ENCODE measurements at regions not wholly inside any gene's neighbourhood (a gene's known extent, or its start where the extent isn't known, plus 50 kb on each side); places are given as distances from the start of the nearest gene placed in this dataset.
"Not testable (repeated sequence)": the region's sequence is repeated elsewhere in the genome, so short reads cannot be mapped to it uniquely, and the experiment has no call there.

- Histone ChIP-seq H3K4me1 (ENCODE audit: insufficient read depth, low read length) (no peaks in the 10 kb centered on the region), H3K4me3 (ENCODE audit: low read length) (no peak overlapping the region), H3K9me3 (ENCODE audit: low read depth, low read length) (no peaks in the 10 kb centered on the region), H3K27me3 (ENCODE audit: insufficient read depth, low read length) (no peaks in the 10 kb centered on the region)
Observed at GRCh38 chr1:194618101-194618500, 1431.7 kb upstream of the B3GALT2 start.

GRCh38 chr1:194617272-194617671 lies 1430.9 kb upstream of the B3GALT2 start:
- H3K4me1 ChIP-seq (ENCODE audit: insufficient read depth, low read length); H3K9me3 ChIP-seq (ENCODE audit: low read depth, low read length); H3K27me3 ChIP-seq (ENCODE audit: insufficient read depth, low read length); H3K4me3 ChIP-seq (ENCODE audit: low read length): not testable (repeated sequence)

DNA sequence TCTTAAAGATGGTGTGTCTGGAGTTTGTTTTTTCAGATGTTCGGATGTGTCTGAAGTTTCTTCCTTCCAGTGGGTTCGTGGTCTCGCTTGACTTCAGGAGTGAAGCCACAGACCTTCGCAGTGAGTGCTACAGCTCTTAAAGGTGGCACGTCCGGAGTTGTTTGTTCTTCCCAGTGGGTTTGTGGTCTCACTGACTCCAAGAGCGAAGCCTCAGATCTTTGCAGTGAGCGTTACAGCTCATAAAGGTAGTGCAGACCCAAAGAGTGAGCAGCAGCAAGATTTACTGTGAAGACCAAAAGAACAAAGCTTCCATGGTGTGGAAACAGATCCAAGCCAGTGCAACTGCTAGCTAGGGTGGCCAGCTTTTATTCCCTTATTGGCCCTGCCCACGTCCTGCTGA lies 1430.4 kb upstream of the B3GALT2 start:
- H3K27me3 ChIP-seq (ENCODE audit: insufficient read depth, low read length): no peaks in the 10 kb centered on the region
- H3K9me3 ChIP-seq (ENCODE audit: low read depth, low read length): no peaks in the 10 kb centered on the region
- H3K4me1 ChIP-seq (ENCODE audit: insufficient read depth, low read length): no peaks in the 10 kb centered on the region
- no peak overlapping the region for H3K4me3 ChIP-seq (ENCODE audit: low read length)

DNA sequence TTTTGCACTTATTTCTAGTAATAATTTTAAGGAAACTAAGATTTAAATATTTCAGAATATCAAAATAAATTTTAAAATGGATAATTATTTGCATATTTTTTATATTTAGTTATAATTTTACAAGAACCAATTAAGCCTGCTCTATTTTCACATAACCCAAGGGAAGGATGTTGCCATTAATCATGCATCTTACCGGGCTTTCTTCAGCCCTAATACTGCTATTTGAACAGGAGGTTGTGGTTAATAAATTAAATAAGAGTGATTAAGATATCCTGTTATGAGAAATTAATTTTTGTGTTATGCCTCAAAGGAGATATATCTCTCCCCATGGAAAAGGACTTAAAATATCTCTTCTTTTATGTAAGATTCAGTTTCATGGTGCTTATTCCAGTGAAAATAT lies 1415.8 kb upstream of the B3GALT2 start:
- H3K4me1 ChIP-seq (ENCODE audit: insufficient read depth, low read length): no peaks in the 10 kb centered on the region
- H3K27me3 ChIP-seq (ENCODE audit: insufficient read depth, low read length): no peaks in the 10 kb centered on the region
- H3K9me3 ChIP-seq (ENCODE audit: low read depth, low read length): no peaks in the 10 kb centered on the region
- no peak overlapping the region for H3K4me3 ChIP-seq (ENCODE audit: low read length)

DNA sequence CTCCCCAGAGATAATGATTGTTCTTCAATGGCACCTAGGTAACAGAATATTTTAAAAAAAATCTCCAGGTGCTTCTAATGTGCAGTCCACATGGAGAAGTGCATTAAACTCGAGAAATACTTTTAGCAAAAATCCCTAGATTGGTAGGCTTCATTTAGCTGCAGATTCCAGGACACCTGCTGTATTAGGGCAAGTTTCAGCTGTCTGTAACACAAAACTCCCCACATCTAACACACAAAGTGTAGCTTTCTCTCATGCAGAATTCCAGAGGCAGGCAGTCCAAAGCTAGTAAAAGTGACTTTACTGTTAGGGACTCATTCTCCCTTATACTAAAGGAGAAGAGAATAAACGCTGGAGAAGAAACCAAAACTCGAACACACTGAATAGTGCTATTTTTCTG lies 1414.3 kb upstream of the B3GALT2 start:
- no peaks in the 10 kb centered on the region for H3K9me3 ChIP-seq (ENCODE audit: low read depth, low read length)
- no peak overlapping the region for H3K4me3 ChIP-seq (ENCODE audit: low read length)
- no peaks in the 10 kb centered on the region for H3K27me3 ChIP-seq (ENCODE audit: insufficient read depth, low read length)
- no peaks in the 10 kb centered on the region for H3K4me1 ChIP-seq (ENCODE audit: insufficient read depth, low read length)

DNA sequence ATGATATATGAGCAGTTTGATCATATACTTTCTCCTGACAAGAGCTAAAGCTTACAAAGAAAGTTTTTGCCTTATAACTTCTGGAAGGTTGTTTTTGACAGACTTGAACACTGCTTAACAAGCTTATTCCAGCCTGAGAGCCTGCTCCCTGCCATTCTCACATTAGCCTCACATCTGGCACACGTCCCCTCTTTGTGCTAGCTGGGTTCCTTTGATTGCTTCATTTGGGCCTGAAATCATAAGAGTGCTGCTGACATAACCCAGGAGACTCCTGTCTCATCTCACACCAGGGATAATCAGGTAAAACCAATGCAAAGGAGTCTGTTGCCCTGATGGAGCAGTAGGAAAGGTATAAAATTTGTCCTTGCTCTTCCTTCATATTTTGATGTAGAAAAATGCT lies 1411.7 kb upstream of the B3GALT2 start:
- Histone ChIP-seq H3K4me3 (ENCODE audit: low read length) (no peak overlapping the region), H3K27me3 (ENCODE audit: insufficient read depth, low read length) (no peaks in the 10 kb centered on the region), H3K4me1 (ENCODE audit: insufficient read depth, low read length) (no peaks in the 10 kb centered on the region), H3K9me3 (ENCODE audit: low read depth, low read length) (peaks cover 2% of the 10 kb centered on the region)

DNA sequence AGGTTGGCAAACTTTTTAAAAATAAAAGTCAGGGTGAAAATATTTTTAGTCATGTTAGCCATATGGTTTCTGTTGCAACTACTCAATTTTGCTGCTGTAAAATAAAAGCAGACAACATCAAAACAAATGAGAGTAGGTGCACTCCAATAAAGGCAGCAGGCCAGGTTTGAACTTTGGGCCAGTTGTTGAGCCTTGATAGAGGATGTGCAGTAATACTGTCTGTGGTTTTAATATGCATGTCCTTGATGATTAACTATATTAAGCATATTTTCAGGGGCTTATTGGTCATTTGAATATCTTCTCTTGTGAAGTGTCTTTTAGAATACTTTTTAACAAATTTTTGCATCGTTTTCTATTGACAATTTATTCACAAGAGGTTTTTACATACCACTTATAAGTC lies 1399.9 kb upstream of the B3GALT2 start:
- peaks cover 10% of the 10 kb centered on the region for H3K9me3 ChIP-seq (ENCODE audit: low read depth, low read length)

DNA sequence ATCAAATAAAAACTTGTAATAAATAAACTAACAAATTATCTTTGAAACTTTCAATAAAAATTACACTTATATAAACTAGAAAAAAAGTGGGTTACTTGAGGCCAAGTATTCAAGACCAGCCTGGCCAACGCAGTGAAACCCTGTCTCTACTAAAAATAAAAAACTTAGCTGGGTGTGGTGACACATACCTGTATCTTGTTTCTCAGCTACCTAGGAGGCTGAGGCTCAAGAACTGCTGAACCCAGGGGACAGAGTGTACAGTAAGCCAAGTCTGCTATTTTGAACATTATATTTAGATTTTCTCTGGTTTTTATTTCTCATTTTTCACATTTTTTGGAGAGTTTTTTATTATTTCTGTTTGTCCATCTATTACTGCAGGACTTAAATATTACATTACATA lies 1397.6 kb upstream of the B3GALT2 start:
- Histone ChIP-seq H3K4me3 (ENCODE audit: low read length) (no peak overlapping the region), H3K27me3 (ENCODE audit: insufficient read depth, low read length) (no peaks in the 10 kb centered on the region), H3K9me3 (ENCODE audit: low read depth, low read length) (peaks cover 5% of the 10 kb centered on the region), H3K4me1 (ENCODE audit: insufficient read depth, low read length) (no peaks in the 10 kb centered on the region)

More for the DNA sequence above, 1399.9 kb upstream of the B3GALT2 start:
- Histone ChIP-seq H3K27me3 (ENCODE audit: insufficient read depth, low read length) (no peaks in the 10 kb centered on the region), H3K4me3 (ENCODE audit: low read length) (no peak overlapping the region), H3K4me1 (ENCODE audit: insufficient read depth, low read length) (no peaks in the 10 kb centered on the region)

DNA sequence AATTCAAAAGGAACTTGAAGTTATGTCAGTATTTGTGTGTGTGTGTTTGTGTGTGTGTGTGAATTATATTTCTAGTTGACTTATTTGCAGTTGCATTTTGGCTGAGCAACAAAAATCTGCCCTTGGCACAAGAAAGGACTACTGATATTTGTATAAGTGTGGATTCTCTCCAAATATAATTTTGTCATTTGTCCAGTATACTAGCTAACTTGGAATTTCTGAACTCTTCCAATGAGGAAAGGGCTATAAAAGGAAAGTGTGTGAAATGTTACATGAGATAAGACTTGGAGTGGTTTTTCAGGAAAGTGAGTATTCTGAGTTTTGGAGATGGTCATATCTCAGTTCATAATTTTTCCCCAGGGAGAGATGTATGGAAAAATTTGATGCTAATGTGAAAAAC lies 1384.1 kb upstream of the B3GALT2 start:
- H3K27me3 ChIP-seq (ENCODE audit: insufficient read depth, low read length): no peaks in the 10 kb centered on the region
- H3K4me3 ChIP-seq (ENCODE audit: low read length): no peak overlapping the region
- no peaks in the 10 kb centered on the region for H3K4me1 ChIP-seq (ENCODE audit: insufficient read depth, low read length)
- no peaks in the 10 kb centered on the region for H3K9me3 ChIP-seq (ENCODE audit: low read depth, low read length)

DNA sequence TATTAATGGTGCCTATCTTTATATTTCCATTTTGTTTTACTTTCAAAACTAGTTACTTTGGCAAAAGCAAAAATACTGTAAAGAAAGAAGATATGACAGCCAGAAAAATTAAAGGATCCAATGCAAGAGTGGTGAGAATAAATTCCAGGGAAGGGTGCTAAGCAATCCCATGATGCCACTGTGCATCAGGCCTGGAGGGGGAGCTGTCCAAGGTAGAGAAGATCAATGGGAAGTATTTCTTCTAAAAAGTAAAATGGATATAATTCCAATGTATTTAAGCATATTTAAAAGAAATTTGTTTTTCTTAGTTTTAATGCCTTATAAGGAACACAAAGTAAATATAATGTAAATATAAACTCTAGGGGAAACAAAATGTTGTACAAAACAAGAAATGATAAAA lies 1382.2 kb upstream of the B3GALT2 start:
- no peaks in the 10 kb centered on the region for H3K9me3 ChIP-seq (ENCODE audit: low read depth, low read length)
- H3K4me3 ChIP-seq (ENCODE audit: low read length): no peak overlapping the region
- no peaks in the 10 kb centered on the region for H3K4me1 ChIP-seq (ENCODE audit: insufficient read depth, low read length)
- no peaks in the 10 kb centered on the region for H3K27me3 ChIP-seq (ENCODE audit: insufficient read depth, low read length)

DNA sequence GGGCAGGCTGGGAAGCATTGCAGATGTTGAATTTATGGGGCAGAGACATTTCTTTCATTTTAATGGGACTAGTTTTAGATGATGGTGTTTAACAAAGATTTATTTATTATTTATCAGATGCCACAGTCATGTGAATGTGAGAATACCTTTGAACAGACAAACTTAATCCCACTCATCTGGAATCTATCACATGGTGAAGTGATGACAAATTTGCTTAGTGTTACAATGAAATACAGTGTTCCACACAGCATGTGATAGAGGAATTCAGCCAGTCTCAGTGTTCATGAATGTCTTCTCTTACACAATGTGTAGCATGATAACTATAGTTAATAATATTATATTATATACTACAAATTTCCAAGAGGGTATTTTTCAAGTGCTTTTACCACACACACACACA lies 1361.7 kb upstream of the B3GALT2 start:
- Histone ChIP-seq H3K27me3 (ENCODE audit: insufficient read depth, low read length) (no peaks in the 10 kb centered on the region), H3K4me1 (ENCODE audit: insufficient read depth, low read length) (no peaks in the 10 kb centered on the region)

DNA sequence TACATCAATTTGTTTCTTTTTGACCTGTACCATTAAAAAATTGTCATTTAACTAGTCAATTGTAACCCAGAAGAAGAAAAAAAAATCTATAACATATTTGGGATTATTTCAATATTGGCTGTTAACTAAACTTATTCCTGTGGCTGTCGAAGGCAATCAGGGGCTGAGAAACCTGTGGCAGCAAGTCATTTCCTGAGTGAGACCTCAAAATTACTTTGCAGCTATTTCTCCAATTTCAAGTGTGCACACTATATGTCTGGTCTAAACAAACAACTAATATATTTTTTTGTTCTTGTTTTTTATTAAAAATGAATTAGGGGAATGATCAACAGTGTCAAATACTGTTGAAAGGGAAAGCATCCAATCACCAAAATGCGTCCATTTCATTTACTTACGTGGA lies 1357.6 kb upstream of the B3GALT2 start:
- Histone ChIP-seq H3K4me1 (ENCODE audit: insufficient read depth, low read length) (no peaks in the 10 kb centered on the region), H3K9me3 (ENCODE audit: low read depth, low read length) (no peaks in the 10 kb centered on the region), H3K4me3 (ENCODE audit: low read length) (no peak overlapping the region), H3K27me3 (ENCODE audit: insufficient read depth, low read length) (no peaks in the 10 kb centered on the region)

More for the DNA sequence above, 1361.7 kb upstream of the B3GALT2 start:
- Histone ChIP-seq H3K9me3 (ENCODE audit: low read depth, low read length) (no peaks in the 10 kb centered on the region), H3K4me3 (ENCODE audit: low read length) (no peak overlapping the region)

DNA sequence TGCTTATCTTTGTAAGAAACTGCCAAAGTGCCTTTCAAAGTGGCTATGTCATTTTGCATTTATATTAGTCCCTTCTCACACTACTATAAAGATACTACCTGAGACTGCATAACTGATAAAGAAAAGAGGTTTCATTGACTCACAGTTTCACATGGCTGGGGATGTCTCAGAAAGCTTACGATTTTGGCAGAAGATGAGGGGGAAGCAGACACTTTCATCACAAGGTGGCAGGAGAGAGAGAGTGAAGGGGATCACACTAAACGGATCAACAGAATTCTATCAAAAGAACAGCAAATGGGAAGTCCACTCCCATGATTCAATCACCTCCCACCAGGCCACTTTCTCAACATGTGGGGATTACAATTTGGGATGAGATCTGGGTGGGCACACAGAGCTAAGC lies 1352.0 kb upstream of the B3GALT2 start:
- no peaks in the 10 kb centered on the region for H3K27me3 ChIP-seq (ENCODE audit: insufficient read depth, low read length)
- no peaks in the 10 kb centered on the region for H3K4me1 ChIP-seq (ENCODE audit: insufficient read depth, low read length)
- no peak overlapping the region for H3K4me3 ChIP-seq (ENCODE audit: low read length)
- H3K9me3 ChIP-seq (ENCODE audit: low read depth, low read length): no peaks in the 10 kb centered on the region

- Histone ChIP-seq H3K4me1 (ENCODE audit: insufficient read depth, low read length) (no peaks in the 10 kb centered on the region), H3K9me3 (ENCODE audit: low read depth, low read length) (no peaks in the 10 kb centered on the region), H3K27me3 (ENCODE audit: insufficient read depth, low read length) (no peaks in the 10 kb centered on the region), H3K4me3 (ENCODE audit: low read length) (no peak overlapping the region)
Observed at GRCh38 chr1:194537521-194537920, 1351.1 kb upstream of the B3GALT2 start.

DNA sequence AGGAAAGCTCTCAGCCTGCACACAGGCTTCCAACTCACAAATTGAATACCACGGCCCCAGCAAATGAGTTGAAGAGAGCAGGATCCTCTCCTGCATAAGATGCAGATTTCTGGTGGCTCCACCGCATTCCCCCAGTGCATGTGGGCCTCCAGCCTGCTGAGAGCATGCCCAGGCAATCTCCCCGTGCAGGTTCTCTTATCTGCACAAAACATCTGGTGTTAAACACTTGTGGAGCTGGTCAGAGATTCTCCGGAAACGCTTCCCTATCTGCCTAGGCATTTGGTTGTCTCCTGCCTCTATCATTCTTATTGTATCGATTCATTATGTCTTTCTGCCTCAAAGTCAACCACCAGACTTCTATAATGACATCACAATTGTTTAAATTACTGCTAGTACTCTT lies 1349.0 kb upstream of the B3GALT2 start:
- H3K9me3 ChIP-seq (ENCODE audit: low read depth, low read length): no peaks in the 10 kb centered on the region
- H3K4me3 ChIP-seq (ENCODE audit: low read length): no peak overlapping the region
- H3K27me3 ChIP-seq (ENCODE audit: insufficient read depth, low read length): no peaks in the 10 kb centered on the region
- H3K4me1 ChIP-seq (ENCODE audit: insufficient read depth, low read length): no peaks in the 10 kb centered on the region

DNA sequence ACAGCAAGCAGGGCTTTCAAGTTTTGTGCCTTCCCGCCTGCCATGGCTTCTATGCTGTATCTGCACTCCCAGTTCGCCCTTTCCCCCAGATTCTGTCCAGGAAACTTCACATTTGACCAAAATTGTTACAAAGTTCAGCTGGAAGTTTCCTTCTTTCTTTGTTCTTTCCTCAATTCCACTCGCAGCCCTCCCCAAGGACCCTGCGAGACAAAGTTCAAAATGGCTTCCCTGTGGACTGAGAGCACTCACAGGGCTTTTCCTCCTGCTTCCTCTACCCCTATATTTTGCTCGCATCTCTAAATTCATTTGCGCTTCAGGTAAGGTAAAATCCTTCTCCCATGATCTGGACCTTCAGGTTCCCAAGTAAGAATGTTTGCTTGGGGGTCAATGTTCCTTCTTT lies 1348.4 kb upstream of the B3GALT2 start:
- Histone ChIP-seq H3K4me3 (ENCODE audit: low read length) (no peak overlapping the region), H3K9me3 (ENCODE audit: low read depth, low read length) (no peaks in the 10 kb centered on the region), H3K4me1 (ENCODE audit: insufficient read depth, low read length) (no peaks in the 10 kb centered on the region), H3K27me3 (ENCODE audit: insufficient read depth, low read length) (no peaks in the 10 kb centered on the region)

DNA sequence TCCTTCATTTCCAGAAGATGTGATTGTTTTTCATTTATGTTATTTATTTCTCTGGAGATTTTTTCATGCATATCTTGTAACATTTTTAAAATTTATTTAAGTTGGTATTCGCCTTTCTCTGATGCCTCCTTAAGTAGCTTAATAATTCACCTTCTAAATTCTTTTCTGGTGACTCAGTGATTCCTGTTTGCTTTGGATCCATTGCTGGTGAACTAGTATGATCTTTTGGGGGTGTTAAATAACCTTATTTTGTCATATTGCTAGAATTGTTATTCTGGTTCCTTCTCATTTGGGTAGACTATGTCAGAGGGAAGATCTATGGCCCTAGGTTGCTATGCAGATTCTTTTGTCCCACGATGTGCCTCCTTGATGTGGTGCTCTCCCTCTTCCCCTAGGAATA lies 1347.2 kb upstream of the B3GALT2 start:
- H3K9me3 ChIP-seq (ENCODE audit: low read depth, low read length): no peaks in the 10 kb centered on the region
- no peaks in the 10 kb centered on the region for H3K27me3 ChIP-seq (ENCODE audit: insufficient read depth, low read length)
- H3K4me1 ChIP-seq (ENCODE audit: insufficient read depth, low read length): no peaks in the 10 kb centered on the region
- H3K4me3 ChIP-seq (ENCODE audit: low read length): no peak overlapping the region

Data from mononuclear cell (primary cell).